NCI-H1092 (cell line): ENCODE measurements at regions not wholly inside any gene's neighbourhood (a gene's known extent, or its start where the extent isn't known, plus 50 kb on each side); places are given as distances from the start of the nearest gene placed in this dataset.
"Not testable (repeated sequence)": the region's sequence is repeated elsewhere in the genome, so short reads cannot be mapped to it uniquely, and the experiment has no call there.

ENCODE experiments used
- DNase-seq: peaks from one replicate; lab custom pipeline; 2025; lab: John Stamatoyannopoulos, UW

DNA sequence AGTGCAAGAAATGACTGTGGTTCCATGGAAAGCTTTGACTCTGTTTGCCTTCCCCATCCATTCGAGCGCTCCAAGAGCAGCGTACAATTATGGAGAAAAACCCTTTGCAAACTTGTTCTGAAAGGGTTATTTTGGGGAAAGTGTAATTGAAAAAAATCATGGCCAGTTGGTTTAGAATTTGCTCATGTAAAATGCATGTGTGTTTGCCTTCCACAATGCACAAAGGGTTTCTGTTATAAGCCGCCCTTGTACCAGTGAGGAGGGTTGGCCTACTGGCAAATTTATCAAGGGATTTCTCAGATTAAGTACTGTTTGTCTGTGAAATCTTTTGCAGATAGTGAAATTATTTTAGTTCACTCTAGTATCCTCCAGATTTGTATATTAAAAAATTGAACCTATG lies 62.7 kb upstream of the PELI2 start:
- no peak for DNase-seq

DNA sequence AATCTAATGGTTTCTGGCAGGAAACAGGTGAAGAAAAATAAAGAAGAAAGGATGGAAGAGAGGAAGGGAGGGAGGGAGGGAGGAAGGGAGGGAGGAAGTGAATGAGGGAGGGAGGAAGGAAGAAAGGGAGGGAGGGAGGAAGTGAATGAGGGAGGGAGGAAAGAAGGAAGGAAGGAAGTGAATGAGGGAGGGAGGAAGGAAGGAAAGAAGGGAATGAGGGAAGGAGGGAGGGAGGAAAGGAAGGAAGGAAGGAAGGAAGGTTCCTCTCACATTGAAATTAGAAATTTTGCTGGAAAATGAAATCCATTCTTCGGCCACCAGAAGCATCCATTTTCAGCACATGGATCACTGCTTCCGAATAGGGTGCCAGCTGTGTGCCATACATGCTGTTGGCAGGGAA lies 62.2 kb upstream of the PELI2 start:
- DNase-seq, result no peak

DNA sequence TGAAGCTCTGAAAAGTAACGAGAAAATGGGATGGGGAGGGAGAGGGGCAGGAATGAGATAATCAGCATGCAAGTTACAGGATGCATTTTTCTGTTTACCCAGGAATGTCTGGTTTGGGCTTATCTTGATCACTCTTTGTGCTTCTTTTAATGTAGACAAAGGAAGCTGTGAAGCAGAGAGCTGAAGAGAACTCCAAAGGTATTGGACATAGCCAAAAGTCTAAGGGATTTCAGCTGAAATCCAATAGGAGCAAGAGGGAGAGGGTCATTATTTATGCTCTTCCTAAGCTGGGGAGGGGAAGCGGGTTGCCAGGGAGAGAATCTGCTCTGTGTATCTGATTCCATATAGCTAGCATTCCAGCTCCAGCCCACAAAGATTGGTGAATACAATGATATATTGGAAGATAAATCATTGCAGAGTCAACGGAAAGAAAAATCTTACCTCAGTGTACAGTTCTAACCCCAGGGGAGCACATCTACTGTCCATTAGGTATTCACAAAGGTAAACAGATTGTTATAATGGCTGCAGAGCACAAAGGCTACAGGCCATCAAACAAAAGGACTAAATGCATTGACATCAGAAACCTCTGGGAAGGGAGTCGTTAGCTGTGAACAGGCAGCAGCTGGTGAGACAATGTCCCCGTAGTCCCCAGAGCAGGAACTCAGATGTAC lies 61.0 kb upstream of the PELI2 start:
- peak; percentile 91 for DNase-seq

DNA sequence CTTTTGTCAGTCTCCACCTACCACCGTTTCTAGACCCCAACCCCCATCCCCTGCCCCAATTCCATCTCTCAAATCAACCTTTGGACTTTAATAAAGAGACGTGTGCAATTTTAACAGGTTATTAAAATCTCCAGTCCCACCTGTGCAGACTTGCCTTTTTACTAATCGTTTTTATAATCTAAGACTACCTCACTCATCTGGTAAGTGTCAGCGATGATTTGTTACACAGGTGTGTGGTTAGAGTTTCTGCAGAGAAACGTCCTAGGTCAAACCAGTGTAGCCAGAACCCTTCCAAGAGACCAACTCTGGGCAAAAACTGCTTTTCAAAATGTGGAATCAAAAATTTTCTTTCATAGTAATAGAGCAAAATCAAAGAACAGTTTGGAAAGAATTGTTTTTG lies 60.4 kb upstream of the PELI2 start:
- DNase-seq, result no peak

DNA sequence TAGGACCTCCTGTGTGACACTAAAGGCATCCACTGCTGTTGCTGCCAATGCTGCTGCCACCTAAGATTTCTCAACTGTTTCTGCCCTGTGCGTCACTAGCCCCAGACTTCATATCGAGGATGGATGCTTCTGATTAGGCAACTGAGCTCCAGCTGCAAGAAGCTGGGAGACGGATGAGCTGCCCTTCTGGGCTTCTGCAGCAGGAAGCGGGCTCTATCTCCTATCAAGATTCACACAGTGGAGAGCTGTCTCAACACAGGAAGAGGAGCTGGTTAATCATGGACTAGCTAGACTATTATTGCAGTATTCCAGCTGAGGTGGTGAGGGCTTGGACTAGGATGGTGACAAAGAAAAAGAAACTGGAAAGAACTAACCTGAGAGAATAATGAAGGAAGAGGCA lies 59.2 kb upstream of the PELI2 start:
- no peak for DNase-seq

DNA sequence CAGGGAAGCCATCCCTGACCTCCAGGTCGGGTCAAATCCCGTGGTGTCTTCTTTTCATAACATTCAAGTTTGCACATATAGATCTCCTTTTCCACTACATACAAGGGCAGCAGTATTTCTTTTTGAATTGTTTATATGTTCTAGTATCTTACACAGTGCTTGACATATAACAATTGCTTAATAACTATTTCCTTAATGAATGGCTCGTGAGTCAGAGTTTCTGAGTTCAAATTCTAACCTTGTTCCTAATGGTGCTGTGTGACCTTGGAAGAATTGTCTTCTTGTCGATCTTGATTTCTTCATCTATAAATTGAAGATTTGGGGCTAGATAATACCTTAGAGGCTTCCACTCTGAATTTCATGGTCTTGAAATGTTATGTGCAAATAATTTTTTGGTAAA lies 57.2 kb upstream of the PELI2 start:
- no peak for DNase-seq

DNA sequence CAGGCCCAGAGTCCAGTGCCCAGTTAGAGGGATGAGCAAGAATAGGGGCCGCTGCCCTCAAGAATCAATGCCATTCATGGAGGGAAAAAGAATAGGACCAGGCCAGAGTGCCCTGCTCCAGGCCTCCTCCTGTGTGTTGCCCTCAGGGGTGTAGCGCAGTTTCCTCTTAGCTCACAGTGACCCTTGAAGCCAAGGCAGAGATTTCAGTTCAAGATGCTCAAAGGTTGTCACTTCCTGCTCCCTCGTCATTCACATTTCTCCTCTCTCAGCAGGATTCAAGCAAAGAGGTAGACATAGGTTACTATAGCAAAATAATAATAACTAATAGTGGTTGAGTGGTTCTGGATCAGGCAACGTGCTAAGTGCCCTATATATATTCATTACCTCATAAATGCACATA lies 55.1 kb upstream of the PELI2 start:
- DNase-seq, result no peak

DNA sequence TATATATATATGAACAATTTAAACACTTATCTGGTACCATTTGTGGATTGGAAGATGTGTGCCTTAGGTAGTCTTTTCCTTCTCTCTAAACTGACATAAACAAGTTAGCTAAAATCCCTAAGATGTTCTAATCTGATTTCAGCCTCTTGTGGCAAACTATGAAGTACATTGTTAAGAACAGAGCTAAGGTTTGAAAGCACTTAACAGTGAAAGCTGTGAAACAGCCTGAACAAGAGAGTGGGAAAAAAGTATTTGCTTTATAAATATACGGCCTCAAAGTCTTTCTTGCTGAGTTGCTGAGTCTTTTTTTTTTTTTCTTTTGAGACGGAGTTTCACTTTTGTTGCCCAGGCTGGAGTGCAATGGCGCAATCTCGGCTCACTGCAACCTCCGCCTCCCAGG lies 53.7 kb upstream of the PELI2 start:
- DNase-seq, result no peak

DNA sequence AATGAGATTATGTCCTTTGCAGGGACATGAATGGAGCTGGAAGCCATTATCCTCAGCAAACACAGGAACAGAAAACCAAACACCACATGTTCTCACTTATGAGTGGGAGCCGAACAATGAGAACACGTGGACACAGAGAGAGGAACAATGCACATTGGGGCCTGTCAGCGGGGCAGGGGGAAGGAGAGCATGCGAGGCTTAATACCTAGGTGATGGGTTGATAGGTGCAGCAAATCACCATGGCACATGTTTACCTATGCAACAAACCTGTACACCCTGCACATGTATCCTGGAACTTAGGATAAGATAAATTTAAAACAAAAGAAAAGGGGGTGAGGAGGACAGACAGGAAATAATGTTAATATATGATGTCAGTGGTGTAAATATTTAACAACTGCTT lies 53.0 kb upstream of the PELI2 start:
- not testable (repeated sequence) for DNase-seq

DNA sequence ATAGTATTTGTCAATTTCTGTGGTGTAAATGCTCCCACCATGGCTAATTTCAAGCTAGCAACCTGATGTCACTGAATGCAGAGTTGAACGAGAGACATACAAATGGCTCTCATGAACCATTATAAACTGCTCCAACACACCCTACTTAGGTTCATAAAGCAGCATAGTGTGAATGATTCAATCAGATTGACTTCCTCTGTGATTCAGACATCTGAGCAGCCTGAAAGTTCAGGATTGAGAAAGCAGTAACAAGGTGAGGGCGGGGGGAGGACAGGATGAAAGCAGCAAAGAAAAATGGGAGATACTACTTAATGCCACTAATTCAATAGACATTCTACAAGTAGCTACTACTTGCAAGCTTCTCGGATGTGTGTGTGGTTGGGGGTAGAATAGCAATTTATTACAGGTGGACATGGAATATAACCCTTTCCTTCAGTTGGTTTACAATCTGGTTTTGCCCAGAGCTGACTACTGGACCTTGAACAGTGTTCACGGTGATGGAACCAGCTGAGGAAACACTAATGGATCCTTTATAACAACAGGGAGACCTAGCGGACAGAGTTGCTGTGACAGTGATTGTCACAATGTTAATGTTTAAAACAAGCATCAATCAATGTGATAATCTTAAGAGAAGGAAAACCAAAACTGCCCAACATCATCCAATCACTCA lies 52.5 kb upstream of the PELI2 start:
- DNase-seq, result no peak
